ENCODE measurements at regions not wholly inside any gene's neighbourhood (a gene's known extent, or its start where the extent isn't known, plus 50 kb on each side); places are given as distances from the start of the nearest gene placed in this dataset.

DNA sequence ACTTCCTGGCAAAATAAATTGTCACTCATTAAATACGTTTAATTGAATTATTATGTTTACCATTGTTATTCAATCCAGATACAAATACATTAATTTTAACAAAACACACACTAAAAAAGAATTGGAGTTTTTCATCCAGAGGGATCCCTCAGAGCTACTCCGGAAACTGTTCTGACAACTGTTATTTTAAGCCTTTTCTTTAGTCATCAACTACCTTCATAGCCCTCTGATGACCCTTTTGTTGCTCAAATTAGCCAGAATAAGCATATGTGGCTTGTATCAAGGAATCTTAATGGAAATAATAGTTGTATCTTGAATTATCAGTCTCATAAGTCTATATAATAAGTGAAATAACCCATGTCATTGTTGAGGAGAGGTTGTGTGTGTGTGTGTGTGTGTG is 405.4 kb upstream of the FAT3 start:
- TF ChIP-seq TEAD4 (IDR thresholded peaks at IDR 0.05) (no peak), NFIC (IDR thresholded peaks at IDR 0.05) (no peak), CEBPB (IDR thresholded peaks at IDR 0.05) (no peak), RAD21 (IDR thresholded peaks at IDR 0.05; ENCODE audit: low read depth) (no peak), TCF12 (IDR thresholded peaks at IDR 0.05; ENCODE audit: low read depth) (no peak), TAF1 (IDR thresholded peaks at IDR 0.05; ENCODE audit: low read depth) (no peak)

DNA sequence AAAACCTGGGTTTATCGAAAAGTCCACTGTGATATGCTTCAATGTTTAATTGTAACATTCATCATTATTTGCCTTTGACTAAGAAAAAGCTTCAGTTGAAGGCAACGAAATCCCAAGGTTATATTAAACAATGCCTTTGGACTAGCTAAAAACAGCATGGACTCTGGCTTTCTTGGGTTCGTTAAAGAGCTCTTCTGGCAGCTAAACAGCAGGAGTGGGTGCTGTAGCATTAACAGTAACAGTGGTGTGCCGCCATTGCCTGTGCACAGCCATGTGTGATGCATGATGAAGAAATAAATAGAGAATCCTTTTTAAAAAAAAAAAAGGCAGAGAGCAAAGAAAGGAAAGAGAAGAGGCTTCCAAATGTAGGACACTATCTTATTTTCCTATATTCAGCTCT is 406.6 kb upstream of the FAT3 start:
- TF ChIP-seq EP300 (IDR thresholded peaks at IDR 0.05; ENCODE audit: borderline replicate concordance) (no peak), REST (IDR thresholded peaks at IDR 0.05; ENCODE audit: low read depth) (no peak), CREB1 (IDR thresholded peaks at IDR 0.05; ENCODE audit: low read depth) (no peak), NFIC (IDR thresholded peaks at IDR 0.05) (no peak), ZBTB7A (IDR thresholded peaks at IDR 0.05; ENCODE audit: low read depth) (no peak), TCF12 (IDR thresholded peaks at IDR 0.05; ENCODE audit: low read depth) (no peak), FOXM1 (IDR thresholded peaks at IDR 0.05; ENCODE audit: borderline replicate concordance, low read depth) (no peak), CEBPB (IDR thresholded peaks at IDR 0.05) (no peak)

DNA sequence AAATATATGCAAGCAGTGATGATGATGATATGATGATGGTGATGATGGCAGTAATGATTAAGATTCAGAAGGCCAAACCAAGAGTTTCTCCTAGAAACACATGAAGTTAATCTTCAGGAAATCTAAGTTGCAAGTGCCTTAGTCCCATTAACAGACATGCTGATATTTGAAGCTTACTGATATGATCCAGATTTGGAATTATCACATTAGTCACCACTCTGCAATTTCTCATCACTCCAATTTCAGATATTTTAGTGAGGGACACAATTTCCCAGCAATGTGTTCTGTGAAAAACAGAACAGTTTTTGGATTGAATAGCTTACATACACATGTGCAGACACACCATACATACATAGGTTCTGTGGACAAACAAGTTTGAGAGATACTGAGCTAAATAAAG is 411.4 kb upstream of the FAT3 start:
- no peak for TF ChIP-seq RAD21 (IDR thresholded peaks at IDR 0.05; ENCODE audit: low read depth)
- no peak for TF ChIP-seq TCF12 (IDR thresholded peaks at IDR 0.05; ENCODE audit: low read depth)
- TF ChIP-seq EGR1 (IDR thresholded peaks at IDR 0.05) = no peak
- TF ChIP-seq ZBTB7A (IDR thresholded peaks at IDR 0.05; ENCODE audit: low read depth) = no peak
- TF ChIP-seq YY1 (IDR thresholded peaks at IDR 0.05; ENCODE audit: low read depth) = no peak
- TF ChIP-seq TEAD4 (IDR thresholded peaks at IDR 0.05) = no peak
- TF ChIP-seq, protein P1, sequence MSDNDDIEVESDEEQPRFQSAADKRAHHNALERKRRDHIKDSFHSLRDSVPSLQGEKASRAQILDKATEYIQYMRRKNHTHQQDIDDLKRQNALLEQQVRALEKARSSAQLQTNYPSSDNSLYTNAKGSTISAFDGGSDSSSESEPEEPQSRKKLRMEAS (IDR thresholded peaks at IDR 0.05) = no peak
- TF ChIP-seq, protein P2, sequence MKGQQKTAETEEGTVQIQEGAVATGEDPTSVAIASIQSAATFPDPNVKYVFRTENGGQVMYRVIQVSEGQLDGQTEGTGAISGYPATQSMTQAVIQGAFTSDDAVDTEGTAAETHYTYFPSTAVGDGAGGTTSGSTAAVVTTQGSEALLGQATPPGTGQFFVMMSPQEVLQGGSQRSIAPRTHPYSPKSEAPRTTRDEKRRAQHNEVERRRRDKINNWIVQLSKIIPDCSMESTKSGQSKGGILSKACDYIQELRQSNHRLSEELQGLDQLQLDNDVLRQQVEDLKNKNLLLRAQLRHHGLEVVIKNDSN (IDR thresholded peaks at IDR 0.05) = no peak
- TF ChIP-seq CEBPB (IDR thresholded peaks at IDR 0.05) = no peak
- TF ChIP-seq REST (IDR thresholded peaks at IDR 0.05; ENCODE audit: low read depth) = no peak
- TF ChIP-seq CREB1 (IDR thresholded peaks at IDR 0.05; ENCODE audit: low read depth) = no peak
- TF ChIP-seq FOXM1 (IDR thresholded peaks at IDR 0.05; ENCODE audit: borderline replicate concordance, low read depth) = no peak
- TF ChIP-seq EP300 (IDR thresholded peaks at IDR 0.05; ENCODE audit: borderline replicate concordance) = no peak
- TF ChIP-seq NFIC (IDR thresholded peaks at IDR 0.05) = no peak
- TF ChIP-seq TAF1 (IDR thresholded peaks at IDR 0.05; ENCODE audit: low read depth) = no peak

DNA sequence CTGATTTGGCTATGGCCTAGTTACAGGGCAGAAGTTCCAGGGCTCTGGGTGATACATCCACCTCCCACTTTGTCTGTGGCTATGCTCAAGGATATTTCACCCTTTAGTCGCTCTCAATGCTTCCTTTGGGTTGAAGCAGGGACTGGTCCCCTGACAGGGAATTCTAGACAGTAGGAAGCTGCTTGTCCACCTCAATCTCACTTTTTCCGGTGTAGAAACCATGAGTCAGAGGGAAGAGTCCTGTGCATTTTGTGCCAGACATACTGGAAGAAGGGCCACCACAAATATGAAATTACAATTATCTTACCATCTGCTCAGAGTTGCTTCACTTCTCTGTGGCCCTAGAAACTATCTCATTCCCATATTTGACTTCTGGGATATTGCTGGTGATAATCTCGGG is 413.7 kb upstream of the FAT3 start:
- TF ChIP-seq EGR1 (IDR thresholded peaks at IDR 0.05) (no peak), YY1 (IDR thresholded peaks at IDR 0.05; ENCODE audit: low read depth) (no peak), FOXM1 (IDR thresholded peaks at IDR 0.05; ENCODE audit: borderline replicate concordance, low read depth) (no peak), EP300 (IDR thresholded peaks at IDR 0.05; ENCODE audit: borderline replicate concordance) (no peak), CEBPB (IDR thresholded peaks at IDR 0.05) (no peak), ZBTB7A (IDR thresholded peaks at IDR 0.05; ENCODE audit: low read depth) (no peak), NFIC (IDR thresholded peaks at IDR 0.05) (no peak), TAF1 (IDR thresholded peaks at IDR 0.05; ENCODE audit: low read depth) (no peak), TCF12 (IDR thresholded peaks at IDR 0.05; ENCODE audit: low read depth) (no peak), RAD21 (IDR thresholded peaks at IDR 0.05; ENCODE audit: low read depth) (no peak), CREB1 (IDR thresholded peaks at IDR 0.05; ENCODE audit: low read depth) (no peak)
- TF ChIP-seq, protein P2 (IDR thresholded peaks at IDR 0.05) = no peak

DNA sequence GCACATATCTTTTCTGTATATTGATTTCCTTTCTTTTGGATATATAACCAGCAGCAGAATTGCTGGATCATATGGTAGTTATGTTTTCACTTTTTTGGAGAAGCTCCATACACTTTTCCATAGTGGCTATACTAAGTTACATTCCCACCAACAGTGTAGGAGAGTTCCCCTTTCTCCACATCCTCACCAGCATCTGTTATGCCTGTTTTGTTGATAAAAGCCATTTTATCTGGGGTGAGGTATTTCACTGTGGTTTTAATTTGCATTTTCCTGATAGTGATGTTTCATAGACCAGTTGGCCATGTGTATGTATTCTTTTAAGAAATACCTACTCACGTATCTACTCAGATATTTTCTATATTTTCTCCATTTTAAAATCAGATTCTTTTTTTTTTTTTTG is 419.3 kb upstream of the FAT3 start:
- TF ChIP-seq FOXM1 (IDR thresholded peaks at IDR 0.05; ENCODE audit: borderline replicate concordance, low read depth) (no peak), TCF12 (IDR thresholded peaks at IDR 0.05; ENCODE audit: low read depth) (no peak), NFIC (IDR thresholded peaks at IDR 0.05) (no peak), CEBPB (IDR thresholded peaks at IDR 0.05) (no peak), TEAD4 (IDR thresholded peaks at IDR 0.05) (no peak), RAD21 (IDR thresholded peaks at IDR 0.05; ENCODE audit: low read depth) (no peak), EGR1 (IDR thresholded peaks at IDR 0.05) (no peak), EP300 (IDR thresholded peaks at IDR 0.05; ENCODE audit: borderline replicate concordance) (no peak), ZBTB7A (IDR thresholded peaks at IDR 0.05; ENCODE audit: low read depth) (no peak), YY1 (IDR thresholded peaks at IDR 0.05; ENCODE audit: low read depth) (no peak), CREB1 (IDR thresholded peaks at IDR 0.05; ENCODE audit: low read depth) (no peak)
- TF ChIP-seq, protein P1 (IDR thresholded peaks at IDR 0.05) = no peak
- TF ChIP-seq, protein P2 (IDR thresholded peaks at IDR 0.05) = no peak

Measured in Ishikawa (cell line).